ENCODE measurements at regions not wholly inside any gene's neighbourhood (a gene's known extent, or its start where the extent isn't known, plus 50 kb on each side); places are given as distances from the start of the nearest gene placed in this dataset.
"Not testable (repeated sequence)": the region's sequence is repeated elsewhere in the genome, so short reads cannot be mapped to it uniquely, and the experiment has no call there.

DNA sequence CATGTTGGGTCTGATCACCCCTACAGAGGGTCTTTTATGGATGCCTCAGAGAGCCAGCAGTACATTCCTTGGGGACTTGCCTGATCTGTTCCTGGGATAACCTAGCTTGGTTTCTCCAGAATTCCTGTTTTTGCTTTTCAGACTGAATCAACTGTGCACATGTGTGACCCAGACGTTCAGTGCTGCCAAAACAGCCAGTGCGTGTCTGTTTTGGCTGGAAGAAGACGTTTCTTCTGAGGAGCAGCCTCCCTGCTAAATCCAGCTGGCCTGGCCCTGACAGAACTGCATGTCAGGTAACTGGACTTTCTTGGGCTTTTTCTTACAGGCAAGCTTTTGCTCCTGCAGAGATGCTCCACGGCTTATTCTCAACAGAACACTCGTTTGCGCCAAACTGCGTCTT, 373.3 kb upstream of the USP9Y start:
- H3K27ac Mint-ChIP-seq = no peak overlapping the region
- H3K27me3 Mint-ChIP-seq (ENCODE audit: low read depth, poor library complexity) = no peaks in the 10 kb centered on the region
- H3K36me3 Mint-ChIP-seq (ENCODE audit: low read depth) = no peaks in the 10 kb centered on the region
- no peaks in the 10 kb centered on the region for H3K4me1 Mint-ChIP-seq
- H3K4me3 Mint-ChIP-seq = no peak overlapping the region
- H3K9me3 Mint-ChIP-seq = no peaks in the 10 kb centered on the region
- TF ChIP-seq, protein P1, sequence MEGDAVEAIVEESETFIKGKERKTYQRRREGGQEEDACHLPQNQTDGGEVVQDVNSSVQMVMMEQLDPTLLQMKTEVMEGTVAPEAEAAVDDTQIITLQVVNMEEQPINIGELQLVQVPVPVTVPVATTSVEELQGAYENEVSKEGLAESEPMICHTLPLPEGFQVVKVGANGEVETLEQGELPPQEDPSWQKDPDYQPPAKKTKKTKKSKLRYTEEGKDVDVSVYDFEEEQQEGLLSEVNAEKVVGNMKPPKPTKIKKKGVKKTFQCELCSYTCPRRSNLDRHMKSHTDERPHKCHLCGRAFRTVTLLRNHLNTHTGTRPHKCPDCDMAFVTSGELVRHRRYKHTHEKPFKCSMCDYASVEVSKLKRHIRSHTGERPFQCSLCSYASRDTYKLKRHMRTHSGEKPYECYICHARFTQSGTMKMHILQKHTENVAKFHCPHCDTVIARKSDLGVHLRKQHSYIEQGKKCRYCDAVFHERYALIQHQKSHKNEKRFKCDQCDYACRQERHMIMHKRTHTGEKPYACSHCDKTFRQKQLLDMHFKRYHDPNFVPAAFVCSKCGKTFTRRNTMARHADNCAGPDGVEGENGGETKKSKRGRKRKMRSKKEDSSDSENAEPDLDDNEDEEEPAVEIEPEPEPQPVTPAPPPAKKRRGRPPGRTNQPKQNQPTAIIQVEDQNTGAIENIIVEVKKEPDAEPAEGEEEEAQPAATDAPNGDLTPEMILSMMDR (IDR thresholded peaks at IDR 0.05) = no peak
- no peak for DNase-seq

DNA sequence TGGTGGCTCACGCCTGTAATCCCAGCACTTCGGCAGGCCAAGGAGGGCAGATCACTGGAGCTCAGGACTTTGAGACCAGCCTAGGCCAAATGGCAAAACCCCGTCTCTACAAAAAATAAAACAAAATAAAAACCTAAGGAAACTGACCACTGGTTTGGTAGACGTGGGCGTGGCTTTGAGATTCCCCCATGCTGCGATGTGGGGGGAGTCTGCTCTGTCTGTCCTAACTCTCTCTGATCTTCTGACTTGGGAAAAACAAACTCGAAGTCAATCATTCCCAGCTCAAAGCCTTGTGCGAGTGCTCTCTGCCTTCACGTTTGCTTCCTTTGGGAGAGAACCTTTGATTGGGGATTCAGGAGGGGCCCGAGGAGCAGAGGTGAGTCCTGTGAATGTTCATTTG, 369.1 kb upstream of the USP9Y start:
- H3K27ac Mint-ChIP-seq; H3K27me3 Mint-ChIP-seq (ENCODE audit: low read depth, poor library complexity); H3K4me3 Mint-ChIP-seq; DNase-seq; H3K36me3 Mint-ChIP-seq (ENCODE audit: low read depth); H3K4me1 Mint-ChIP-seq; H3K9me3 Mint-ChIP-seq: not testable (repeated sequence)

DNA sequence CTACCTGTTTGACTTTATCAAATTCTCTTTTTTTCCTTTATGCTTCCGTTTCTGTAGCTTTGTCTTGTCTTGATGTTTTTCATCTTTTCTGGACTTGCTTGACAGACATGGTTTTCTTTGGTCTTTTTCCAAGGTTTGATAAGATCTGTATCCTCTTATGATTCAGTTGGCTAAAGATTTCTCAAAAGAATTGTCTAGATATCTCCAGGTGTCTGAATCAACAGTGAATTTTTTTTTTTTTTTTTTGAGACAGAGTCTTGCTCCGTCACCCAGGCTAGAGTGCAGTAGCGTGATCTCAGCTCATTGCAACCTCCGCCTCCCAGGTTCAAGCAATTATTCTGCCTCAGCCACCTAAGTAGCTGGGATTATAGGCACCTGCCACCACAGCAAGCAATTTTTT, 357.8 kb upstream of the USP9Y start:
- H3K36me3 Mint-ChIP-seq (ENCODE audit: low read depth) = no peaks in the 10 kb centered on the region
- no peak overlapping the region for H3K4me3 Mint-ChIP-seq
- no peak for DNase-seq
- H3K27ac Mint-ChIP-seq = no peak overlapping the region
- H3K4me1 Mint-ChIP-seq = no peaks in the 10 kb centered on the region
- TF ChIP-seq, protein P1 (IDR thresholded peaks at IDR 0.05) = no peak
- H3K9me3 Mint-ChIP-seq = no peaks in the 10 kb centered on the region
- H3K27me3 Mint-ChIP-seq (ENCODE audit: low read depth, poor library complexity) = no peaks in the 10 kb centered on the region

DNA sequence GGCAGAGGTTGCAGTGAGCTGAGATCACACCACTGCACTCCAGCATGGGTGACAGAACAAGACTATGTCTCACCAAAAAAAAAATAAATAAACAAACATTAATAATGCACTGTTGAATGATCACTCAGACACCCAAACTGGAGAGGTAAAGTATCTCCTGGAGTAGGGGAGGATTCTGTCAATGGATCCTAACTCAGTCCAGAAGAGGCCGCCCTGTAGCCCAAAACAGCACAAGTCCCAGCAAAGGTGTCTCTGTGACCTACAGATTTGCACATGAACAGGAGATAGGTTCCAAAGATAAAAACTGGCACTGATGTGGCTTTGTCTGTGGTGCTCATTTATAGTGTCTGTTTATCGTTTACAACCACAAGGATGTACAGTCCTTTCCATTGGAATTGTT, 352.9 kb upstream of the USP9Y start:
- Mint-ChIP-seq H3K4me1 (no peaks in the 10 kb centered on the region), H3K9me3 (no peaks in the 10 kb centered on the region), H3K36me3 (ENCODE audit: low read depth) (no peaks in the 10 kb centered on the region), H3K27ac (no peak overlapping the region), H3K4me3 (no peak overlapping the region), H3K27me3 (ENCODE audit: low read depth, poor library complexity) (no peaks in the 10 kb centered on the region)
- no peak for DNase-seq
- TF ChIP-seq, protein P1 (IDR thresholded peaks at IDR 0.05) = no peak

DNA sequence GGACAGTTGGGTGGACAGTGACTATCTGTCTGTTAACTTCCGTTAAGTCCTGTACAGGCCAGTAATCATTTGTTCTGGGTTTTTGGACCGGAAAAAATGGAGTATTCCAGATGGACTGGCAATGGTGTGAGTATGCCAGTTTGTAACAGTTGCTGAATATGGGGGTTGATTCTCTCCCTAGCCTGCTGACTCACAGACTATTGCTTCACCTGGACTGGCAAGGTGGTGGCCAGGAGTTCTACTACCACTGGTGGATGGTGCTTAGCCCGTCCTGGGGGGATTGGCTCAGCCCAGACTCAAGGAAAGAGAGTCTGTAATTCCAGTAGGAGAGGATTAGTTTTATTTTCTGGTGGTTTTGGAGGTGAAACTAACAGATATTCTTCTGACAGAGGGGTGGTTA, 343.8 kb upstream of the USP9Y start:
- Mint-ChIP-seq H3K27me3 (ENCODE audit: low read depth, poor library complexity) (no peaks in the 10 kb centered on the region), H3K9me3 (no peaks in the 10 kb centered on the region), H3K36me3 (ENCODE audit: low read depth) (no peaks in the 10 kb centered on the region), H3K27ac (no peak overlapping the region), H3K4me3 (no peak overlapping the region), H3K4me1 (no peaks in the 10 kb centered on the region)
- TF ChIP-seq, protein P1 (IDR thresholded peaks at IDR 0.05) = no peak
- no peak for DNase-seq

DNA sequence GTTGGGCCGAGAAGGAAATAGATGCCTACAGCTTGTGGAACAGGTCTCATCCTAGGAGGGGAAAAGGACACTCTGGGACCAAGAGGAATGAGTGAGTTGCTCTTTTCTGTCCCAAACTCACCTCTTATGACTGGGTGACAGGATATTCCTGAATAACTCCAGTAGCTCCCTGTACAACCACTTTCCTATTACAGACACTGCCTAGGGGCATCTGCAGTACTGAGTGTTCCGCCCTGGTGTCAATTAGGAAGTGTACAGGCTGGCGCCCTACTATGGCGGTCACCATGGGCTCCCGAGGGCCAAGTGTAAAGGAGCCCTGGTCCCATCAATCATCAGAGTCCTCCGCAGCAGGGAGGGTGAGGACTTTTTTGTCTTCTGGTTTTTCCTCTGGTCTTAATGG, 343.4 kb upstream of the USP9Y start:
- TF ChIP-seq, protein P1 (IDR thresholded peaks at IDR 0.05) = no peak
- H3K4me1 Mint-ChIP-seq = no peaks in the 10 kb centered on the region
- H3K36me3 Mint-ChIP-seq (ENCODE audit: low read depth) = no peaks in the 10 kb centered on the region
- H3K27ac Mint-ChIP-seq = no peak overlapping the region
- H3K4me3 Mint-ChIP-seq = no peak overlapping the region
- H3K9me3 Mint-ChIP-seq = no peaks in the 10 kb centered on the region
- DNase-seq = no peak
- H3K27me3 Mint-ChIP-seq (ENCODE audit: low read depth, poor library complexity) = no peaks in the 10 kb centered on the region

All from nephron progenitor cell (in vitro differentiated cells).